ENCODE measurements at regions not wholly inside any gene's neighbourhood (a gene's known extent, or its start where the extent isn't known, plus 50 kb on each side); places are given as distances from the start of the nearest gene placed in this dataset.

GRCh38 chr6:106729841-106730240, 100.5 kb downstream of the QRSL1 start:
- H3K4me1 ChIP-seq (ENCODE audit: control insufficient read depth in 4 of 4, insufficient read depth in 4 of 4, low read length in 3 of 4), result peaks cover 14 to 55% (median 43%) of the 10 kb centered on the region in 4 donors
- peak overlapping the region; percentile 86 to 98 for H3K27ac ChIP-seq (ENCODE audit: low read depth in 1 of 2, low read length in 2 of 2)
- H3K9me3 ChIP-seq (ENCODE audit: control insufficient read depth in 4 of 4, low read length in 3 of 4), result no peaks in the 10 kb centered on the region
- 85% methylated on average over 4 of the region's 4 CpGs for WGBS
- DNase-seq (ENCODE audit: low spot score), result no peak
- TF ChIP-seq YY1 (IDR thresholded peaks at IDR 0.05), result no peak
- no peak for TF ChIP-seq ATF3 (IDR thresholded peaks at IDR 0.05)
- TF ChIP-seq TAF1 (conservative IDR thresholded peaks at IDR 0.05), result no peak
- TF ChIP-seq RAD21 (IDR thresholded peaks at IDR 0.05), result no peak
- no peak for TF ChIP-seq HNF4G (IDR thresholded peaks at IDR 0.05)
- TF ChIP-seq CTCF (IDR thresholded peaks at IDR 0.05; ENCODE audit: low read depth, low read length, missing input control), result no peak
- TF ChIP-seq SP1 (IDR thresholded peaks at IDR 0.05), result no peak
- no peak for TF ChIP-seq ZBTB33 (IDR thresholded peaks at IDR 0.05)
- TF ChIP-seq MAX (IDR thresholded peaks at IDR 0.05), result no peak
- TF ChIP-seq FOXA2 (IDR thresholded peaks at IDR 0.05), result no peak
- no peak for TF ChIP-seq JUND (IDR thresholded peaks at IDR 0.05)
- TF ChIP-seq GABPA (IDR thresholded peaks at IDR 0.05 in 1 of 2, conservative IDR thresholded peaks at IDR 0.05 in 1 of 2), result no peak
- no peak for TF ChIP-seq HNF4A (conservative IDR thresholded peaks at IDR 0.05)
- TF ChIP-seq FOXA1 (IDR thresholded peaks at IDR 0.05), result no peak
- no peaks in the 10 kb centered on the region for H3K27me3 ChIP-seq (ENCODE audit: control insufficient read depth in 4 of 4, insufficient read depth in 4 of 4, low read length in 3 of 4)
- H3K9ac ChIP-seq (ENCODE audit: low read depth in 1 of 2, low read length in 2 of 2), result no peak overlapping the region
- no peak overlapping the region for H3K4me3 ChIP-seq (ENCODE audit: low read depth in 1 of 3, low read length in 3 of 3)
- no peaks in the 10 kb centered on the region for H3K36me3 ChIP-seq (ENCODE audit: control insufficient read depth in 4 of 4, insufficient read depth in 3 of 4, low read depth in 1 of 4, low read length in 3 of 4)

- H3K27me3 ChIP-seq (ENCODE audit: control insufficient read depth in 4 of 4, insufficient read depth in 4 of 4, low read length in 3 of 4), result no peaks in the 10 kb centered on the region
- 40% methylated on average over 5 of the region's 5 CpGs for WGBS
- peak overlapping the region in 1 of 2 donors; percentile 86 for H3K9ac ChIP-seq (ENCODE audit: low read depth in 1 of 2, low read length in 2 of 2)
- no peaks in the 10 kb centered on the region for H3K36me3 ChIP-seq (ENCODE audit: control insufficient read depth in 4 of 4, insufficient read depth in 3 of 4, low read depth in 1 of 4, low read length in 3 of 4)
- H3K4me1 ChIP-seq (ENCODE audit: control insufficient read depth in 4 of 4, insufficient read depth in 4 of 4, low read length in 3 of 4), result peaks cover 17 to 61% (median 44%) of the 10 kb centered on the region in 4 donors
- no peak overlapping the region for H3K4me3 ChIP-seq (ENCODE audit: low read depth in 1 of 3, low read length in 3 of 3)
- peak overlapping the region; percentile 81 for H3K27ac ChIP-seq (ENCODE audit: low read depth in 1 of 2, low read length in 2 of 2)
- no peak for DNase-seq (ENCODE audit: low spot score)
- H3K9me3 ChIP-seq (ENCODE audit: control insufficient read depth in 4 of 4, low read length in 3 of 4), result no peaks in the 10 kb centered on the region
- TF ChIP-seq RXRA (IDR thresholded peaks at IDR 0.05) (peak; percentile 68 to 85), SP1 (IDR thresholded peaks at IDR 0.05) (peak; percentile 45), HNF4A (conservative IDR thresholded peaks at IDR 0.05) (peak; percentile 54 to 68), ATF3 (IDR thresholded peaks at IDR 0.05) (peak; percentile 27), FOXA2 (IDR thresholded peaks at IDR 0.05) (peak; percentile 38), GABPA (IDR thresholded peaks at IDR 0.05 in 1 of 2, conservative IDR thresholded peaks at IDR 0.05 in 1 of 2) (no peak), MAX (IDR thresholded peaks at IDR 0.05) (peak; percentile 58), NR2F2 (IDR thresholded peaks at IDR 0.05) (no peak), RAD21 (IDR thresholded peaks at IDR 0.05) (peak; percentile 46 to 67), REST (IDR thresholded peaks at IDR 0.05) (peak; percentile 90), CTCF (IDR thresholded peaks at IDR 0.05; ENCODE audit: low read depth, low read length, missing input control) (no peak), EGR1 (IDR thresholded peaks at IDR 0.05; ENCODE audit: low read depth in 2 of 2) (no peak), YY1 (IDR thresholded peaks at IDR 0.05) (peak; percentile 86), HNF4G (IDR thresholded peaks at IDR 0.05) (no peak), JUND (IDR thresholded peaks at IDR 0.05) (no peak)
Observed at GRCh38 chr6:106728296-106728870, 99.0 kb downstream of the QRSL1 start.
